ENCODE measurements at regions not wholly inside any gene's neighbourhood (a gene's known extent, or its start where the extent isn't known, plus 50 kb on each side); places are given as distances from the start of the nearest gene placed in this dataset.

DNA sequence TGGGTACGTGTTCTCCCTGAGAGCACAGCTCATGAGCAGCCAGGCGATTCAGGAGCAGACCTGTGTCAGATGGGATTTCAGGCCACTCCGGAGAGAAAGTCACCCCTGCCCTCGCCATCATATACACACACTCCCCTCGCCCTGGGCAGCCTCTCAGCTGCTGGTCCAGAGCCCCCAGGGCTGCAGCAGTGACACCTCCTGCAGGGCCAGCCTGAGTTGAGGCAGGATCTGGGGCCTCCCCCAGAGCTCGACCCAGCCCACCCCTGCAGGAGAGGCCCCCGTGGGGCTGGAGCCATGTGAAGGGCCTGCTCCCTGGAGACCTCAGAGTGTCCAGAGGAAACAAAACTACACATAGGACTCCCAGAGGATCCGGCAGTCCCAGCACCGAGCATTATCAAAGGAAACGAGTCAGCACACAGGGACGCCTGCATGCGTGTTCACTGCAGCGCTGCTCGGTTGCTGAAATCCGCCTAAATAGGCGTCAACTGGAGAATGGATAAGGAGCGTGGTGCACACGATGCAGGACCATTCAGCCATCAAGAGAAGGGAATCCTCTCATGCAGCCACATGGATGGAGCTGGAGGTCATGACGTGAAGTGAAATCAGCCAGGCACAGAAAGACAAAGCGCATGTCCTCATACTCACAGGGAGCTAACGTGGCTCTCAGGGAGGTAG, 104.0 kb downstream of the TNFAIP2 start:
- TF ChIP-seq CTCF (IDR thresholded peaks at IDR 0.05): no peak
- TF ChIP-seq POLR2A (IDR thresholded peaks at IDR 0.05): no peak
